NCI-H748 (cell line): ENCODE measurements at regions not wholly inside any gene's neighbourhood (a gene's known extent, or its start where the extent isn't known, plus 50 kb on each side); places are given as distances from the start of the nearest gene placed in this dataset.

Experiments
- DNase-seq: peaks from one replicate; lab custom pipeline; 2025; ENCODE audit not compliant: unreplicated experiment; lab: John Stamatoyannopoulos, UW

- DNase-seq, result peak; percentile 97
These were observed 61.2 kb upstream of the SGK1 start for GRCh38 chr6:134379076-134379475.

- no peak for DNase-seq
These were observed 60.5 kb upstream of the SGK1 start for GRCh38 chr6:134378426-134378825.

GRCh38 chr6:134376785-134377184, 58.9 kb upstream of the SGK1 start:
- DNase-seq, result no peak

- DNase-seq, result no peak
These were observed 57.3 kb upstream of the SGK1 start for GRCh38 chr6:134375220-134375580.

- no peak for DNase-seq
These were observed 56.7 kb upstream of the SGK1 start for GRCh38 chr6:134374491-134375219.

GRCh38 chr6:134373993-134374392, 56.1 kb upstream of the SGK1 start:
- DNase-seq, result no peak

- no peak for DNase-seq
These were observed 55.5 kb upstream of the SGK1 start for GRCh38 chr6:134373282-134373922.

GRCh38 chr6:134372603-134373281, 54.8 kb upstream of the SGK1 start:
- DNase-seq, result no peak

GRCh38 chr6:134368670-134369069, 50.8 kb upstream of the SGK1 start:
- DNase-seq, result no peak
